Lower leg skin (tissue), 3 donors: ENCODE measurements at regions not wholly inside any gene's neighbourhood (a gene's known extent, or its start where the extent isn't known, plus 50 kb on each side); places are given as distances from the start of the nearest gene placed in this dataset.

Experiments
- POLR2A ChIP-seq, 2 donors: fragments of 450-650 bp; IDR thresholded peaks; one replicate each; pipeline ENCODE4 v1.6.1; 2016 to 2017; ENCODE audit warnings: antibody characterized with exemption in 2 of 2, mild to moderate bottlenecking in 1 of 2, moderate library complexity in 1 of 2
- TF ChIP-seq, protein P1 (sequence below), 3 donors: fragments of 450-650 bp; IDR thresholded peaks; one replicate each; pipeline ENCODE4 v1.5.1; 2016; ENCODE audit warnings: antibody characterized with exemption in 3 of 3, mild to moderate bottlenecking in 3 of 3, moderate library complexity in 2 of 3

DNA sequence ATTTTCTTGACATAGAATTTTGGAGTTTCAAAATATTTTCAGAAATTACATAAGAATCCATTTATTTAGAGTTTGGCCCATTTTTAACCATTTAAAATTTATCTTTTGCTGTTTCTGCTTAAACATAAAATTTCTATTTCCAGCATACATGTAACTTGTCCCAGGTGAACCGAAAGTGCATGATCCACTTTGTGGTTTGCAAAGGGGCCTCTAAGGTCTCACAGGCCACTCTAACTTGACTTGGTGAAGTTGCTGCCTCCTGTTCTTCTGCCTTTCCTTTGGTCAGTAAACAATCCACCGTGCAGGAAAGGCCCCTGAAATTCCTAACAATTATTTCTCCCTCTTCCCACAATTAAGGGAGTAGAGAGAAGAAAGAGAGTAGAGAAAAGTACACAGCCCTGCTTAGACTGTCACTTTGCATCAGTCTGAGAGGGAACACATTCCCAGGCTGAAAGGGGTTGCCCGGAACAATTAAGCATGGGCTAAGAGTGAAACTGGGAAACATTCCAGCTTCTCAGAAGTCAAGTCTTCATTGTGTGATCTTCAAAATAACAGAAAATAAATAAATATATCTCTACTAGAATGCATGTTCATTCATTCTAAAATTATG, 79.5 kb upstream of the SEMA3A start:
- TF ChIP-seq, protein P1, sequence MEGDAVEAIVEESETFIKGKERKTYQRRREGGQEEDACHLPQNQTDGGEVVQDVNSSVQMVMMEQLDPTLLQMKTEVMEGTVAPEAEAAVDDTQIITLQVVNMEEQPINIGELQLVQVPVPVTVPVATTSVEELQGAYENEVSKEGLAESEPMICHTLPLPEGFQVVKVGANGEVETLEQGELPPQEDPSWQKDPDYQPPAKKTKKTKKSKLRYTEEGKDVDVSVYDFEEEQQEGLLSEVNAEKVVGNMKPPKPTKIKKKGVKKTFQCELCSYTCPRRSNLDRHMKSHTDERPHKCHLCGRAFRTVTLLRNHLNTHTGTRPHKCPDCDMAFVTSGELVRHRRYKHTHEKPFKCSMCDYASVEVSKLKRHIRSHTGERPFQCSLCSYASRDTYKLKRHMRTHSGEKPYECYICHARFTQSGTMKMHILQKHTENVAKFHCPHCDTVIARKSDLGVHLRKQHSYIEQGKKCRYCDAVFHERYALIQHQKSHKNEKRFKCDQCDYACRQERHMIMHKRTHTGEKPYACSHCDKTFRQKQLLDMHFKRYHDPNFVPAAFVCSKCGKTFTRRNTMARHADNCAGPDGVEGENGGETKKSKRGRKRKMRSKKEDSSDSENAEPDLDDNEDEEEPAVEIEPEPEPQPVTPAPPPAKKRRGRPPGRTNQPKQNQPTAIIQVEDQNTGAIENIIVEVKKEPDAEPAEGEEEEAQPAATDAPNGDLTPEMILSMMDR (IDR thresholded peaks at IDR 0.05): no peak
- no peak for TF ChIP-seq POLR2A (IDR thresholded peaks at IDR 0.05)
